Lower leg skin (tissue), 3 donors: ENCODE measurements at regions not wholly inside any gene's neighbourhood (a gene's known extent, or its start where the extent isn't known, plus 50 kb on each side); places are given as distances from the start of the nearest gene placed in this dataset.

ENCODE experiments used
- POLR2A ChIP-seq, 2 donors: fragments of 450-650 bp; IDR thresholded peaks; one replicate each; pipeline ENCODE4 v1.6.1; 2016 to 2017; ENCODE audit warnings: antibody characterized with exemption in 2 of 2, mild to moderate bottlenecking in 1 of 2, moderate library complexity in 1 of 2
- TF ChIP-seq, protein P1 (sequence below), 3 donors: fragments of 450-650 bp; IDR thresholded peaks; one replicate each; pipeline ENCODE4 v1.5.1; 2016; ENCODE audit warnings: antibody characterized with exemption in 3 of 3, mild to moderate bottlenecking in 3 of 3, moderate library complexity in 2 of 3

- no peak for TF ChIP-seq POLR2A (IDR thresholded peaks at IDR 0.05)
- TF ChIP-seq, protein P1, sequence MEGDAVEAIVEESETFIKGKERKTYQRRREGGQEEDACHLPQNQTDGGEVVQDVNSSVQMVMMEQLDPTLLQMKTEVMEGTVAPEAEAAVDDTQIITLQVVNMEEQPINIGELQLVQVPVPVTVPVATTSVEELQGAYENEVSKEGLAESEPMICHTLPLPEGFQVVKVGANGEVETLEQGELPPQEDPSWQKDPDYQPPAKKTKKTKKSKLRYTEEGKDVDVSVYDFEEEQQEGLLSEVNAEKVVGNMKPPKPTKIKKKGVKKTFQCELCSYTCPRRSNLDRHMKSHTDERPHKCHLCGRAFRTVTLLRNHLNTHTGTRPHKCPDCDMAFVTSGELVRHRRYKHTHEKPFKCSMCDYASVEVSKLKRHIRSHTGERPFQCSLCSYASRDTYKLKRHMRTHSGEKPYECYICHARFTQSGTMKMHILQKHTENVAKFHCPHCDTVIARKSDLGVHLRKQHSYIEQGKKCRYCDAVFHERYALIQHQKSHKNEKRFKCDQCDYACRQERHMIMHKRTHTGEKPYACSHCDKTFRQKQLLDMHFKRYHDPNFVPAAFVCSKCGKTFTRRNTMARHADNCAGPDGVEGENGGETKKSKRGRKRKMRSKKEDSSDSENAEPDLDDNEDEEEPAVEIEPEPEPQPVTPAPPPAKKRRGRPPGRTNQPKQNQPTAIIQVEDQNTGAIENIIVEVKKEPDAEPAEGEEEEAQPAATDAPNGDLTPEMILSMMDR (IDR thresholded peaks at IDR 0.05): no peak
Measured at GRCh38 chr13:80572308-80572922, 231.5 kb upstream of the SPRY2 start.
